ENCODE measurements at regions not wholly inside any gene's neighbourhood (a gene's known extent, or its start where the extent isn't known, plus 50 kb on each side); places are given as distances from the start of the nearest gene placed in this dataset.

- no peak for TF ChIP-seq CTCF (IDR thresholded peaks at IDR 0.05; ENCODE audit: low read length)
- no peak for TF ChIP-seq EZH2 (IDR thresholded peaks at IDR 0.05; ENCODE audit: borderline replicate concordance, low read length)
Observed at GRCh38 chr2:160558531-160558930, 64.9 kb upstream of the RBMS1 start.
